Hepatocyte (in vitro differentiated cells): ENCODE measurements at regions not wholly inside any gene's neighbourhood (a gene's known extent, or its start where the extent isn't known, plus 50 kb on each side); places are given as distances from the start of the nearest gene placed in this dataset.

Experiments used
- EZH2 ChIP-seq: fragments of 200-600 bp; sonication (generic); IDR thresholded peaks from 2 replicates; pipeline ENCODE4 v1.6.1; 2016; ENCODE audit warnings: antibody characterized with exemption, mild to moderate bottlenecking, borderline replicate concordance
- EZH2phosphoT487 ChIP-seq: fragments of 200-600 bp; sonication (generic); IDR thresholded peaks from one replicate; pipeline ENCODE4 v1.6.1; 2018; ENCODE audit warnings: antibody characterized with exemption, mild to moderate bottlenecking, low read depth, moderate library complexity; ENCODE audit not compliant: unreplicated experiment, severe bottlenecking
- TF ChIP-seq, protein P1 (sequence below): fragments of 200-600 bp; sonication (generic); IDR thresholded peaks from 2 replicates; pipeline ENCODE4 v1.5.1; 2016; ENCODE audit warnings: antibody characterized with exemption, mild to moderate bottlenecking; ENCODE audit not compliant: poor library complexity

DNA sequence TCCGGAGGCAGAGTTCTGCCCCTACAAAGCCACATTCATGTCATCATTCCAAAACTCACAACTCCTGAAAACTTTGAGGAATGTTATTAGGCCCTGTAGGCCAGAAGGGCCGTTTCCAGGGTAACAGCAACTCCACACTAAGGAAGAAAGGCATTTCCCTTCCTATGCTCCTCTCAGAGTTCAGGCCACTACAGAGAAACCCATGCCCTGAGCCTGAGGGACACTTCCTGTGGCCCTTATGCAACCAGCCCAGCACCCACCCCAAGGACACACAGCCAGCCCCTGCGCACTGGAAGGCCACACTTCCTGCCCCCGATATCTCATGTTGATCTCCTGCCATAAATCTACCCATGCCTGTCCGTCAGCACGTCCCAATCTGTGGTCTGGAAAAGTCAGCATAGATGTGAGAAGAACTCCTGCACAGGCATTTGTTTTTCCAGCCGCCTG lies 289.3 kb downstream of the BCOR start:
- TF ChIP-seq, protein P1, sequence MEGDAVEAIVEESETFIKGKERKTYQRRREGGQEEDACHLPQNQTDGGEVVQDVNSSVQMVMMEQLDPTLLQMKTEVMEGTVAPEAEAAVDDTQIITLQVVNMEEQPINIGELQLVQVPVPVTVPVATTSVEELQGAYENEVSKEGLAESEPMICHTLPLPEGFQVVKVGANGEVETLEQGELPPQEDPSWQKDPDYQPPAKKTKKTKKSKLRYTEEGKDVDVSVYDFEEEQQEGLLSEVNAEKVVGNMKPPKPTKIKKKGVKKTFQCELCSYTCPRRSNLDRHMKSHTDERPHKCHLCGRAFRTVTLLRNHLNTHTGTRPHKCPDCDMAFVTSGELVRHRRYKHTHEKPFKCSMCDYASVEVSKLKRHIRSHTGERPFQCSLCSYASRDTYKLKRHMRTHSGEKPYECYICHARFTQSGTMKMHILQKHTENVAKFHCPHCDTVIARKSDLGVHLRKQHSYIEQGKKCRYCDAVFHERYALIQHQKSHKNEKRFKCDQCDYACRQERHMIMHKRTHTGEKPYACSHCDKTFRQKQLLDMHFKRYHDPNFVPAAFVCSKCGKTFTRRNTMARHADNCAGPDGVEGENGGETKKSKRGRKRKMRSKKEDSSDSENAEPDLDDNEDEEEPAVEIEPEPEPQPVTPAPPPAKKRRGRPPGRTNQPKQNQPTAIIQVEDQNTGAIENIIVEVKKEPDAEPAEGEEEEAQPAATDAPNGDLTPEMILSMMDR = no peak
- TF ChIP-seq EZH2 (no peak), EZH2phosphoT487 (no peak)
